ENCODE measurements at regions not wholly inside any gene's neighbourhood (a gene's known extent, or its start where the extent isn't known, plus 50 kb on each side); places are given as distances from the start of the nearest gene placed in this dataset.

GRCh38 chr1:56333461-56333860 is 245.9 kb downstream of the PLPP3 start:
- no peak for DNase-seq
- no peaks in the 10 kb centered on the region for H3K36me3 ChIP-seq (ENCODE audit: control insufficient read depth, insufficient read depth, low read length)
- H3K27me3 ChIP-seq (ENCODE audit: control insufficient read depth, insufficient read depth, low read length, poor library complexity, severe bottlenecking): no peaks in the 10 kb centered on the region
- no peak overlapping the region for H3K4me3 ChIP-seq (ENCODE audit: low read length)
- no peak overlapping the region for H3K27ac Mint-ChIP-seq
- no peaks in the 10 kb centered on the region for H3K36me3 Mint-ChIP-seq (ENCODE audit: low read depth)
- H3K4me1 Mint-ChIP-seq: no peaks in the 10 kb centered on the region
- no peaks in the 10 kb centered on the region for H3K4me1 ChIP-seq (ENCODE audit: control insufficient read depth, insufficient read depth, low read length)
- H3K9ac ChIP-seq (ENCODE audit: extremely low read depth, low read length, poor library complexity, severe bottlenecking): no peak overlapping the region
- no peak for TF ChIP-seq CTCF (conservative IDR thresholded peaks at IDR 0.05)
- H3K27ac ChIP-seq (ENCODE audit: low read depth, low read length): no peak overlapping the region
- no peaks in the 10 kb centered on the region for H3K27me3 Mint-ChIP-seq (ENCODE audit: insufficient read depth)
- no peak overlapping the region for H3K4me3 Mint-ChIP-seq
- H3K9me3 ChIP-seq (ENCODE audit: control insufficient read depth, low read length): no peaks in the 10 kb centered on the region
- H3K9me3 Mint-ChIP-seq: no peaks in the 10 kb centered on the region
- 97 to 100% methylated on average over 2 of the region's 2 CpGs for WGBS, 2 experiments (ENCODE audit: insufficient coverage in 1 of 2, insufficient read length in 1 of 2)

DNA sequence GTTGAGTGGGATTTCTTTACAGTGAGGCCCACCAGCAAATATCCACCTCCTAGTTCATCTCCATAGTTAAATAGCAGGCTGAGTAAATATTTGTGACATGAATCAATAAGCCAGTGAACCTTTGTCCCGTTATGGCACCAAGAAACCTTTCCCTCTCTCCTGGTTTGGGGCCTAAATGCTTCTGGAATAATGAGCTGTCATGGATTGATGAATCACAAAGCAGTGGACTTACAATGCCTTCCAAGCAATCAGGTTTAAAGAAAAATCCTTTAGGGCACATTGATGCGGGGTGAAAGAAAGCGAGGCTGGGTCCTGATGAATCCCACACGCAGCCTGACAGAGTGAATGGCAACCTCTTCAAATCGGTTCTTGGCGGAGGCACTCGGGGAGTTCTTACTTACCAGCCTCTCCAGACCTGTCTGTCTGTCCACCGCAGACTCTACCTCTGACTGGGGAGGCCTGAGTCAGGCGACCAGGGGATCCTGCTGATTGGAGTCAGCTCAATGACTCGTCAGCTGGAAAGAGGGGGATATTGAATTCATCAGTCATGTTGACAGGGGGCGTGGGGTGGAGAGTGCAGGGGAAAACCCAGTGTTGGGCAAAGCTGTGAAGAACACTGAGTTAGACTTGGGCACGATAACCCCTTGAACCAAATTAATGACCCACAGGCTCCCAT is 247.3 kb downstream of the PLPP3 start:
- Mint-ChIP-seq H3K9me3 (no peaks in the 10 kb centered on the region), H3K27me3 (ENCODE audit: insufficient read depth) (no peaks in the 10 kb centered on the region), H3K27ac (no peak overlapping the region), H3K4me1 (no peaks in the 10 kb centered on the region), H3K4me3 (no peak overlapping the region), H3K36me3 (ENCODE audit: low read depth) (no peaks in the 10 kb centered on the region)
- WGBS, 2 experiments (ENCODE audit: insufficient coverage in 1 of 2, insufficient read length in 1 of 2): 78 to 83% methylated on average over 1 to 12 of the region's 12 CpGs
- no peak for DNase-seq
- H3K36me3 ChIP-seq (ENCODE audit: control insufficient read depth, insufficient read depth, low read length): no peaks in the 10 kb centered on the region
- no peaks in the 10 kb centered on the region for H3K9me3 ChIP-seq (ENCODE audit: control insufficient read depth, low read length)
- no peak for TF ChIP-seq CTCF (conservative IDR thresholded peaks at IDR 0.05)
- H3K27me3 ChIP-seq (ENCODE audit: control insufficient read depth, insufficient read depth, low read length, poor library complexity, severe bottlenecking): no peaks in the 10 kb centered on the region
- no peak overlapping the region for H3K4me3 ChIP-seq (ENCODE audit: low read length)
- no peak overlapping the region for H3K9ac ChIP-seq (ENCODE audit: extremely low read depth, low read length, poor library complexity, severe bottlenecking)
- H3K27ac ChIP-seq (ENCODE audit: low read depth, low read length): peak overlapping the region; percentile 89
- no peaks in the 10 kb centered on the region for H3K4me1 ChIP-seq (ENCODE audit: control insufficient read depth, insufficient read depth, low read length)

GRCh38 chr1:56331207-56331891 is 248.0 kb downstream of the PLPP3 start:
- Histone ChIP-seq H3K27ac (ENCODE audit: low read depth, low read length) (peak overlapping the region; percentile 89), H3K9me3 (ENCODE audit: control insufficient read depth, low read length) (no peaks in the 10 kb centered on the region), H3K4me1 (ENCODE audit: control insufficient read depth, insufficient read depth, low read length) (no peaks in the 10 kb centered on the region), H3K4me3 (ENCODE audit: low read length) (no peak overlapping the region), H3K36me3 (ENCODE audit: control insufficient read depth, insufficient read depth, low read length) (no peaks in the 10 kb centered on the region), H3K27me3 (ENCODE audit: control insufficient read depth, insufficient read depth, low read length, poor library complexity, severe bottlenecking) (no peaks in the 10 kb centered on the region), H3K9ac (ENCODE audit: extremely low read depth, low read length, poor library complexity, severe bottlenecking) (no peak overlapping the region)
- Mint-ChIP-seq H3K4me3 (no peak overlapping the region), H3K9me3 (no peaks in the 10 kb centered on the region), H3K27ac (no peak overlapping the region), H3K36me3 (ENCODE audit: low read depth) (no peaks in the 10 kb centered on the region), H3K4me1 (no peaks in the 10 kb centered on the region), H3K27me3 (ENCODE audit: insufficient read depth) (no peaks in the 10 kb centered on the region)
- WGBS, 2 experiments (ENCODE audit: insufficient coverage in 1 of 2, insufficient read length in 1 of 2): 71 to 94% methylated on average over 1 to 2 of the region's 2 CpGs
- no peak for DNase-seq
- no peak for TF ChIP-seq CTCF (conservative IDR thresholded peaks at IDR 0.05)

Measured in endodermal cell (in vitro differentiated cells).